ENCODE measurements at regions not wholly inside any gene's neighbourhood (a gene's known extent, or its start where the extent isn't known, plus 50 kb on each side); places are given as distances from the start of the nearest gene placed in this dataset.
A peak's percentile ranks its signal among the peaks of the same experiment; 100 is the strongest.

DNA sequence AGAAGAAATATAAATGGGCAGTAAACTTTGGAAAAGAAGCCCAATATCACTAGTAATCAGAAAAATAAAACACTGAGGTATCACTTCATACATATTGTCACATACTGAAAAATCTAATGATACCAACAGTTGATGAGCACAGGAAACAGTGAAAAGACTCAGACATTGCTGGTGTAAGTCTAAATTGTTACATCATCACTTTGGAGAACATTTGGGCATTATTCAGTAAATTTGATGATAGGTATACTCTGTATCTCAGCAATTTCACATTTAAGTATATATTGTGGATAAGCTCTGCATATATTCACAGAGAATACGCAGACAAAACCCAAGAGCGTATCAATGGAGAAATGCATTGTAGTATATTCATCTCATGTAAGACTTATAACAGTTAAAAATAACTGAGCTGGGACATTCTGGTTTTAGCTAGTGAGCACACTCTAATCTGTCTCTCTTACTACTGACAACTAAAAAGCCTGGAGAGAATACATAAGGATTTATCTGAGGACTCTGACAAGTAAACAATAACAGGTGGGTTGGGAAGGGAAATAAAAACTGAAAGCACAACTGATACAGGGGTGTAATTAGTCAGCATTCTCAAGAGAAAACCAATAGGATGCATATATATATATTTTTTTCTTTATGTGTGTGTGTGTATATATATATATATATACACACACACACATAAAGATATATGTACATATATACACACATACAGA lies 212.7 kb upstream of the JUN start:
- Histone ChIP-seq H3K4me3 (ENCODE audit: low read depth, low read length) (no peak overlapping the region), H3K27me3 (ENCODE audit: control insufficient read depth, insufficient read depth, low read length) (no peaks in the 10 kb centered on the region), H3K36me3 (ENCODE audit: control insufficient read depth, insufficient read depth, low read length) (no peaks in the 10 kb centered on the region)
- TF ChIP-seq, protein P1, sequence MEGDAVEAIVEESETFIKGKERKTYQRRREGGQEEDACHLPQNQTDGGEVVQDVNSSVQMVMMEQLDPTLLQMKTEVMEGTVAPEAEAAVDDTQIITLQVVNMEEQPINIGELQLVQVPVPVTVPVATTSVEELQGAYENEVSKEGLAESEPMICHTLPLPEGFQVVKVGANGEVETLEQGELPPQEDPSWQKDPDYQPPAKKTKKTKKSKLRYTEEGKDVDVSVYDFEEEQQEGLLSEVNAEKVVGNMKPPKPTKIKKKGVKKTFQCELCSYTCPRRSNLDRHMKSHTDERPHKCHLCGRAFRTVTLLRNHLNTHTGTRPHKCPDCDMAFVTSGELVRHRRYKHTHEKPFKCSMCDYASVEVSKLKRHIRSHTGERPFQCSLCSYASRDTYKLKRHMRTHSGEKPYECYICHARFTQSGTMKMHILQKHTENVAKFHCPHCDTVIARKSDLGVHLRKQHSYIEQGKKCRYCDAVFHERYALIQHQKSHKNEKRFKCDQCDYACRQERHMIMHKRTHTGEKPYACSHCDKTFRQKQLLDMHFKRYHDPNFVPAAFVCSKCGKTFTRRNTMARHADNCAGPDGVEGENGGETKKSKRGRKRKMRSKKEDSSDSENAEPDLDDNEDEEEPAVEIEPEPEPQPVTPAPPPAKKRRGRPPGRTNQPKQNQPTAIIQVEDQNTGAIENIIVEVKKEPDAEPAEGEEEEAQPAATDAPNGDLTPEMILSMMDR (IDR thresholded peaks at IDR 0.05; ENCODE audit: insufficient read depth, low read length, severe bottlenecking): no peak
- DNase-seq (ENCODE audit: low read depth) (no peak), FAIRE-seq (no peak)

DNA sequence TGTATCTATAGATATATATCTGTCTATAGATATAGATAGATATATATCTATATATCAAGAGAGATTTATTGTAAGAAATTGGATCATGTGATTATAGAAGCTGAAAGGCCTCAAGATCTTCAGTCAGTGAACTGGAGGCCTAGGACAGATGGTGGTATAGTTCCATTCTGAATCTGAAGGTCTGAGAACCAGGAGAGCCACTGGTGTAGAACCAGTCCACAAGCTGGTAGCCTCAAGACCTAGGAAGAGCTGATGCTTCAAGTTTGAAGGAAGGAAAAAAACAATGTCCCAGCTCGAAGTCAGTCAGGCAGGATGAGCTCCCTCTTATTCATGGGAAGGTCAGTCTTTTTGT lies 213.2 kb upstream of the JUN start:
- no peaks in the 10 kb centered on the region for H3K27me3 ChIP-seq (ENCODE audit: control insufficient read depth, insufficient read depth, low read length)
- H3K36me3 ChIP-seq (ENCODE audit: control insufficient read depth, insufficient read depth, low read length): no peaks in the 10 kb centered on the region
- no peak overlapping the region for H3K4me3 ChIP-seq (ENCODE audit: low read depth, low read length)
- FAIRE-seq (no peak), DNase-seq (ENCODE audit: low read depth) (no peak)
- TF ChIP-seq, protein P1 (IDR thresholded peaks at IDR 0.05; ENCODE audit: insufficient read depth, low read length, severe bottlenecking): no peak

DNA sequence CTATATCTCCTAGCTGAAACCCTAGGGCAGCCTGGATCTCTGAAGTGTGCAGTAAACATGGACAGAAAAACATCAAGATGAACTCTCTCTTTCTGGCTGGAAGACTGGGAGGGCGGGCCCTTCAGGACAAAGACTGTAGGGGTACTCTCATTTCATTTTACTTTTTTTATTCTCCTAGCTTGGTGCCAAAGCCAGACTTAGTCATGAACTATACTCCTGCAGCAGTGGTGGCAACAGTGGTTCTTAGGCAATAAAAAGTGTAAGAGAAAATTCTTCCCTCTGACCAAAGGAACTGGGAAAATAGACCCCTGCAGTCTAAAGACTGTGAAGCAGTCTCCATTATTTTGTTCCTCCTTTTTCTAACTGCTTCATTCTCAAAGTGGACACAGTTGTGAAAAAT lies 213.8 kb upstream of the JUN start:
- H3K27me3 ChIP-seq (ENCODE audit: control insufficient read depth, insufficient read depth, low read length): no peaks in the 10 kb centered on the region
- no peak for FAIRE-seq
- DNase-seq (ENCODE audit: low read depth): no peak
- no peaks in the 10 kb centered on the region for H3K36me3 ChIP-seq (ENCODE audit: control insufficient read depth, insufficient read depth, low read length)
- no peak overlapping the region for H3K4me3 ChIP-seq (ENCODE audit: low read depth, low read length)
- TF ChIP-seq, protein P1 (IDR thresholded peaks at IDR 0.05; ENCODE audit: insufficient read depth, low read length, severe bottlenecking): no peak

DNA sequence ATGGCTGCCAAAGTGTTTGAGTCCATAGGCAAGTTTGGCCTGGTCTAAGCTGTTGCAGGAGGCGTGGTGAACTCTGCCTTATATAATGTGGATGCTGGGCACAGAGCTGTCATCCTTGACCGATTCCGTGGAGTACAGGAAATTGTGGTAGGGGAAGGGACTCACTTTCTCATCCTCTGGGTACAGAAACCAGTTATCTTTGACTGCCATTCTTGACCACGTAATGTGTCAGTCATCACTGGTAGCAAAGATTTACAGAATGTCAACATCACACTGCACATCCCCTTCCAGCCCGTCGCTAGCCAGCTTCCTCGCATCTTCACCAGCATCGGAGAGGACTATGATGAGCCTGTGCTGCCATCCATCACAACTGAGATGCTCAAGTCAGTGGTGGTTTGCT lies 215.8 kb upstream of the JUN start:
- Histone ChIP-seq H3K4me3 (ENCODE audit: low read depth, low read length) (no peak overlapping the region), H3K36me3 (ENCODE audit: control insufficient read depth, insufficient read depth, low read length) (no peaks in the 10 kb centered on the region), H3K27me3 (ENCODE audit: control insufficient read depth, insufficient read depth, low read length) (no peaks in the 10 kb centered on the region)
- TF ChIP-seq, protein P1 (IDR thresholded peaks at IDR 0.05; ENCODE audit: insufficient read depth, low read length, severe bottlenecking): no peak
- peak; percentile 89 for FAIRE-seq
- DNase-seq (ENCODE audit: low read depth): no peak

DNA sequence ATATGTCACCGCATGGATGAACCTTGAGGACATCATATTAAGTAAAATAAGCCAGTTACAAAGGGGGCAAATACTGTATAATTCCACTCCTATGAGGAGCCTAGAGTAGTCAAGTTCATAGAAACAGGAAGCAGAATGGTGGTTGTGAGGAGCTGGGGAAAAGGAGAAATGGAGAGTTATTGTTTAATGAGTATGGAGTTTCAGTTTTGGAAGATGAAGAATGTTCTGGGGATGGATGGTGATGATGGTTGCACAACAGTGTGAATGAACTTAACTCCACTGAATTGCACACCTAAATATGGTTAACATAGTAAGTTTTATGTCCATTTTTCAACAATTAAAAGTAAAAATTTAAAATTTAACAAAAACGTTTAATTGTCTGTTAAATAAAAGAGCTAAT lies 220.9 kb upstream of the JUN start:
- Histone ChIP-seq H3K27me3 (ENCODE audit: control insufficient read depth, insufficient read depth, low read length) (no peaks in the 10 kb centered on the region), H3K4me3 (ENCODE audit: low read depth, low read length) (no peak overlapping the region), H3K36me3 (ENCODE audit: control insufficient read depth, insufficient read depth, low read length) (no peaks in the 10 kb centered on the region)
- FAIRE-seq (no peak), DNase-seq (ENCODE audit: low read depth) (no peak)
- TF ChIP-seq, protein P1 (IDR thresholded peaks at IDR 0.05; ENCODE audit: insufficient read depth, low read length, severe bottlenecking): no peak
